ENCODE measurements at regions not wholly inside any gene's neighbourhood (a gene's known extent, or its start where the extent isn't known, plus 50 kb on each side); places are given as distances from the start of the nearest gene placed in this dataset.

- DNase-seq (ENCODE audit: low spot score): no peak
- in situ Hi-C loops (cut with MboI; ENCODE audit: low pct_unique_long_range_greater_than_20kb, low sequenced_read_pairs, unreplicated experiment): no loop called here
- no peak for TF ChIP-seq CTCF (IDR thresholded peaks at IDR 0.05; ENCODE audit: extremely low read depth, insufficient read depth, missing control alignments)
Observed at GRCh38 chr2:234671716-234672115, 174.8 kb upstream of the ARL4C start.

- no peak for TF ChIP-seq CTCF (IDR thresholded peaks at IDR 0.05; ENCODE audit: extremely low read depth, insufficient read depth, missing control alignments)
- in situ Hi-C loops (cut with MboI; ENCODE audit: low pct_unique_long_range_greater_than_20kb, low sequenced_read_pairs, unreplicated experiment): no loop called here
- no peak for DNase-seq (ENCODE audit: low spot score)
Observed at GRCh38 chr2:234671231-234671630, 174.3 kb upstream of the ARL4C start.

- TF ChIP-seq CTCF (IDR thresholded peaks at IDR 0.05; ENCODE audit: extremely low read depth, insufficient read depth, missing control alignments): no peak
- in situ Hi-C loops (cut with MboI; ENCODE audit: low pct_unique_long_range_greater_than_20kb, low sequenced_read_pairs, unreplicated experiment): no loop called here
- no peak for DNase-seq (ENCODE audit: low spot score)
Observed at GRCh38 chr2:234670806-234671205, 173.9 kb upstream of the ARL4C start.

- no peak for DNase-seq (ENCODE audit: low spot score)
- in situ Hi-C loops (cut with MboI; ENCODE audit: low pct_unique_long_range_greater_than_20kb, low sequenced_read_pairs, unreplicated experiment): no loop called here
- TF ChIP-seq CTCF (IDR thresholded peaks at IDR 0.05; ENCODE audit: extremely low read depth, insufficient read depth, missing control alignments): no peak
Observed at GRCh38 chr2:234670052-234670451, 173.2 kb upstream of the ARL4C start.

GRCh38 chr2:234669621-234670020, 172.7 kb upstream of the ARL4C start:
- DNase-seq (ENCODE audit: low spot score): no peak

GRCh38 chr2:234669001-234669400, 172.1 kb upstream of the ARL4C start:
- no peak for TF ChIP-seq CTCF (IDR thresholded peaks at IDR 0.05; ENCODE audit: extremely low read depth, insufficient read depth, missing control alignments)
- in situ Hi-C loops (cut with MboI; ENCODE audit: low pct_unique_long_range_greater_than_20kb, low sequenced_read_pairs, unreplicated experiment): no loop called here
- no peak for DNase-seq (ENCODE audit: low spot score)

More at GRCh38 chr2:234669621-234670020, 172.7 kb upstream of the ARL4C start:
- in situ Hi-C loops (cut with MboI; ENCODE audit: low pct_unique_long_range_greater_than_20kb, low sequenced_read_pairs, unreplicated experiment): no loop called here
- no peak for TF ChIP-seq CTCF (IDR thresholded peaks at IDR 0.05; ENCODE audit: extremely low read depth, insufficient read depth, missing control alignments)

GRCh38 chr2:234666911-234667310, 170.0 kb upstream of the ARL4C start:
- DNase-seq (ENCODE audit: low spot score): no peak
- no peak for TF ChIP-seq CTCF (IDR thresholded peaks at IDR 0.05; ENCODE audit: extremely low read depth, insufficient read depth, missing control alignments)
- in situ Hi-C loops (cut with MboI; ENCODE audit: low pct_unique_long_range_greater_than_20kb, low sequenced_read_pairs, unreplicated experiment): no loop called here

All from GM13977 (cell line).